Heart left ventricle (tissue), 13 donors: ENCODE measurements at regions not wholly inside any gene's neighbourhood (a gene's known extent, or its start where the extent isn't known, plus 50 kb on each side); places are given as distances from the start of the nearest gene placed in this dataset.

Experiments used
- CTCF ChIP-seq, 12 donors: fragments of 200-600 bp; sonication (generic) in 4 of 12; IDR thresholded peaks; one replicate each; pipeline versions ENCODE4 v1.5.0 to v1.8.0; 2018 to 2022; ENCODE audit warnings: antibody characterized with exemption in 12 of 12, mild to moderate bottlenecking in 5 of 12
- POLR2A ChIP-seq, 2 donors: fragments of 450-650 bp; IDR thresholded peaks; one replicate each; pipeline ENCODE4 v1.6.1; 2017; ENCODE audit warnings: antibody characterized with exemption in 2 of 2, mild to moderate bottlenecking in 2 of 2, moderate library complexity in 2 of 2
- donor health status: ischemic (EF 13 %, LVEDD 7.1; RV severe dilation, severe dysfunction).
- donor health status: DM: no; HTN: yes; CAD: no.
- donor health status: DM: no; HTN: no; CAD: no.
- donor health status: ischemic (EF 25% LVEDD 6.9; RV normal size, moderate dysfunction).
- donor health status: ischemic (EF 25% LVEDD 5.7; RV mildly dilated, moderate dysfunction).
- donor health status: ischemic (EF 35%, LVEDD 5.7; RV mildly dilated, moderate dysfunction).
- donor health status: nonischemic (EF 11% LVEDD 7.7; RV severe dilation, severe dysfunction).
- donor health status: DM: yes; HTN: yes; CAD: no.
- donor health status: PGD.
- donor health status: ischemic (EF 29% LVEDD 5.4; RV normal size, mild dysfunction).
- donor health status: nonischemic (EF 23%, LVEDD 6.1; RV moderate dilation, normal function).

- no peak for TF ChIP-seq CTCF (IDR thresholded peaks at IDR 0.05)
- no peak for TF ChIP-seq POLR2A (IDR thresholded peaks at IDR 0.05)
These were observed 392.5 kb upstream of the PTBP2 start for GRCh38 chr1:96329121-96329520.
